ENCODE measurements at regions not wholly inside any gene's neighbourhood (a gene's known extent, or its start where the extent isn't known, plus 50 kb on each side); places are given as distances from the start of the nearest gene placed in this dataset.

DNA sequence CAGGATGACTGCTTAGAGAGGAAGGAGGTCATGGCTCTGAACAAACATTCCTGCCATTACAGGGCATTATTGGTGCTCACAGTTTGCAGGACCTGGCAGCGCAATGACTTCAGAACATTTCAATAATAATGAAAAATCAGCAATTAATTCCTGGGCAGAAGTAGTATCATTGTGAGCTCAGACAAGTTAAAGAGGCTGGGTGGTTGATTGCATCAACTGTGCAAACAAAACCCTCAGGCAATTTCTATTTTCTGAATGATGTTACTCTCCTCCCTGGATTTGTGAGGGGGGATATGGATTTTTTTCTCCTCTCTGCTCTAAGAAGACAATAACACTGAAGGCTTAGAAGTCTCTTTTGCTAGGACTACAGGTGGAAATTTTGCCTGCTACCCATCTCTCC is 168.1 kb upstream of the TACR1 start:
- Mint-ChIP-seq H3K27ac (ENCODE audit: unreplicated experiment) (no peak overlapping the region), H3K9me3 (ENCODE audit: low read depth) (peaks cover 25% of the 10 kb centered on the region), H3K4me3 (ENCODE audit: unreplicated experiment) (no peak overlapping the region), H3K27me3 (ENCODE audit: low read depth) (peaks cover 24% of the 10 kb centered on the region), H3K36me3 (ENCODE audit: low read depth) (no peaks in the 10 kb centered on the region), H3K4me1 (ENCODE audit: low read depth) (no peaks in the 10 kb centered on the region)
- DNase-seq (ENCODE audit: low spot score), result no peak
- TF ChIP-seq, protein P1, sequence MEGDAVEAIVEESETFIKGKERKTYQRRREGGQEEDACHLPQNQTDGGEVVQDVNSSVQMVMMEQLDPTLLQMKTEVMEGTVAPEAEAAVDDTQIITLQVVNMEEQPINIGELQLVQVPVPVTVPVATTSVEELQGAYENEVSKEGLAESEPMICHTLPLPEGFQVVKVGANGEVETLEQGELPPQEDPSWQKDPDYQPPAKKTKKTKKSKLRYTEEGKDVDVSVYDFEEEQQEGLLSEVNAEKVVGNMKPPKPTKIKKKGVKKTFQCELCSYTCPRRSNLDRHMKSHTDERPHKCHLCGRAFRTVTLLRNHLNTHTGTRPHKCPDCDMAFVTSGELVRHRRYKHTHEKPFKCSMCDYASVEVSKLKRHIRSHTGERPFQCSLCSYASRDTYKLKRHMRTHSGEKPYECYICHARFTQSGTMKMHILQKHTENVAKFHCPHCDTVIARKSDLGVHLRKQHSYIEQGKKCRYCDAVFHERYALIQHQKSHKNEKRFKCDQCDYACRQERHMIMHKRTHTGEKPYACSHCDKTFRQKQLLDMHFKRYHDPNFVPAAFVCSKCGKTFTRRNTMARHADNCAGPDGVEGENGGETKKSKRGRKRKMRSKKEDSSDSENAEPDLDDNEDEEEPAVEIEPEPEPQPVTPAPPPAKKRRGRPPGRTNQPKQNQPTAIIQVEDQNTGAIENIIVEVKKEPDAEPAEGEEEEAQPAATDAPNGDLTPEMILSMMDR (IDR thresholded peaks at IDR 0.05), result no peak

DNA sequence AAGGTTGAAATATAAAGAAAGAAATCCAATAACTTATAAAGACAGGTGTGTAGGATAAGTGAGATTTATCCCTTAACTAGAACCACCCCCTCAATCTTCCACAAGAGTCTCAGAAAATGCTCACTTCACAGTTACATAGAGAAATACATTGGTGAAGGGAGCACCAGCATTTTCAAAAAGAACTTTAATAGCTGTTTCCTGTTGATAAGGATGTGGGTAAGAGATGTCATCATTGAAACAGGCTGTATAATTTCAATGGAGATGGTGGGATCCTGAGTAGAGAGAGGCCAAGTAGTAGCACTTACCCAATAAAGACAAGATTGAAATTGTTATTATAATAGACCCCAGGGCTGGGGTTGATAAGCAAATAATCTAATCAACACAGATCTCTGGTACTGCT is 162.2 kb upstream of the TACR1 start:
- Mint-ChIP-seq H3K4me3 (ENCODE audit: unreplicated experiment) (no peak overlapping the region), H3K27ac (ENCODE audit: unreplicated experiment) (no peak overlapping the region), H3K9me3 (ENCODE audit: low read depth) (peaks cover 7% of the 10 kb centered on the region), H3K27me3 (ENCODE audit: low read depth) (peaks cover 19% of the 10 kb centered on the region), H3K4me1 (ENCODE audit: low read depth) (no peaks in the 10 kb centered on the region), H3K36me3 (ENCODE audit: low read depth) (no peaks in the 10 kb centered on the region)
- DNase-seq (ENCODE audit: low spot score), result no peak
- TF ChIP-seq, protein P1 (IDR thresholded peaks at IDR 0.05), result no peak

DNA sequence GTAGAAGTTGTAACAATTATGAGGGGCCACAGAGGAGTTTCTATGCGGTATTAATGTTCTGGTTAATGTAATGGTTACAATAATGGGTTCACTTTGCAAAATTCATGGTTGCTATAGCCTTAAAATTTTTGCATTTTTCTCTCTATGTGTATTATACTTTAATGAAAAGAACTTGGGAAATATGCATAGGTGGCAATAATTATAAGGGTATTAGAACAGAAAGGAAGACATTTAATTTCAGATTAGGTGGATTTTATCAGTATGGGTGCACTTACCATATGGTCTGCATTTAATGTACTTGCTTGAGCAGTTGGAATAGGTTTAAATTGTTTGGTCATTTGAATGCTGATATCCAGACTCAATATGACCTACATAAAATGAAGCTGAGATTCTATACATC is 161.6 kb upstream of the TACR1 start:
- DNase-seq (ENCODE audit: low spot score), result no peak
- Mint-ChIP-seq H3K9me3 (ENCODE audit: low read depth) (peaks cover 4% of the 10 kb centered on the region), H3K4me3 (ENCODE audit: unreplicated experiment) (no peak overlapping the region), H3K27me3 (ENCODE audit: low read depth) (peaks cover 22% of the 10 kb centered on the region), H3K27ac (ENCODE audit: unreplicated experiment) (no peak overlapping the region), H3K4me1 (ENCODE audit: low read depth) (no peaks in the 10 kb centered on the region), H3K36me3 (ENCODE audit: low read depth) (no peaks in the 10 kb centered on the region)
- TF ChIP-seq, protein P1 (IDR thresholded peaks at IDR 0.05), result no peak

DNA sequence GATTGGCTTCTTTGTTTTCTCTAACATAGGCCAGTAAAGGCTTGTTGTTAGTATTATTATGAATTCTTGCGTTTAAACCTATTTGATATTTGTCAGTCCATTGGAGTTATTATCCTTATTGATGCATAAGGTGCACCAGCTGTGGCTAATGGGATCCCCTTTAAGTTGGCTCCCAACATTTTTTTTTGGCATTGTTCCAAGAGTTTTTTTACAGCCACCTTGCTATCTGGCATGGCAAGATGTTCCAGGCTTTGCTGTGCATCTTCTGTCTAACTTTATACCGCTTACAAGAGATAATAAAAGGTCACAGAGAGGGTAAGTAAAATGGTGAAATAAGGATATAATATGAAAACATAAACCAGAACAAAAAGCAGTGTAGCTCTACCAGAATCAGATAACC is 157.5 kb upstream of the TACR1 start:
- H3K27me3 Mint-ChIP-seq (ENCODE audit: low read depth), result peaks cover 23% of the 10 kb centered on the region
- DNase-seq (ENCODE audit: low spot score), result no peak
- no peak overlapping the region for H3K27ac Mint-ChIP-seq (ENCODE audit: unreplicated experiment)
- no peaks in the 10 kb centered on the region for H3K36me3 Mint-ChIP-seq (ENCODE audit: low read depth)
- peaks cover 5% of the 10 kb centered on the region for H3K9me3 Mint-ChIP-seq (ENCODE audit: low read depth)
- no peaks in the 10 kb centered on the region for H3K4me1 Mint-ChIP-seq (ENCODE audit: low read depth)
- TF ChIP-seq, protein P1 (IDR thresholded peaks at IDR 0.05), result no peak
- no peak overlapping the region for H3K4me3 Mint-ChIP-seq (ENCODE audit: unreplicated experiment)

DNA sequence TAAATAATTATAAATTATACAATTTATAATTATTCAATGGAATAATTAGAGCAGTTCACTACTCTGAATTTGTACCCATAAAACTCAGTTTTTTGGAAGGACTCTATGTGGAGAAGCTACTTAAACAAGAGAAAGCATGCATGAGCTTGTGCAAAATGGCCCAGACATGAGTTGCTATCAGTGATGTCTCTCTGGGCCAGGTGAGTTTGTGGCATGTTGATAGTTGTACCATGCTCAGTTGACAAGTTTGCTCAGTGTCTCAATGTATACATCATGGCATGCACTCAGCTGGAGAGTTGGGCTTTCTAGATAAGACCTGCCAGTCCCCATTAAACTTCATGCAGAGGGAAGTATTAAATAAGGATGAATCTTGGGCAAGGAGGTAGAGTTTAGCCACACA is 153.8 kb upstream of the TACR1 start:
- no peak for DNase-seq (ENCODE audit: low spot score)
- H3K27ac Mint-ChIP-seq (ENCODE audit: unreplicated experiment), result no peak overlapping the region
- H3K9me3 Mint-ChIP-seq (ENCODE audit: low read depth), result peaks cover 10% of the 10 kb centered on the region
- peaks cover 15% of the 10 kb centered on the region for H3K27me3 Mint-ChIP-seq (ENCODE audit: low read depth)
- H3K4me1 Mint-ChIP-seq (ENCODE audit: low read depth), result no peaks in the 10 kb centered on the region
- no peak overlapping the region for H3K4me3 Mint-ChIP-seq (ENCODE audit: unreplicated experiment)
- peaks cover 1% of the 10 kb centered on the region for H3K36me3 Mint-ChIP-seq (ENCODE audit: low read depth)
- TF ChIP-seq, protein P1 (IDR thresholded peaks at IDR 0.05), result no peak

Measured in chondrocyte (in vitro differentiated cells).